AG04449 (cell line): ENCODE measurements at regions not wholly inside any gene's neighbourhood (a gene's known extent, or its start where the extent isn't known, plus 50 kb on each side); places are given as distances from the start of the nearest gene placed in this dataset.

Experiments used
- CTCF ChIA-PET: fragments of 350-600 bp; formaldehyde crosslinking; extraction: SDS; loops from one replicate; lab custom pipeline; 2021; ENCODE audit warnings: antibody characterized with exemption; lab: Yijun Ruan, JAX
- POLR2A ChIA-PET: fragments of 400-600, 350-600 bp; formaldehyde crosslinking; extraction: SDS; loops from one replicate; lab custom pipeline; 2020; ENCODE audit warnings: antibody characterized with exemption, inconsistent platforms; lab: Yijun Ruan, JAX
- DNase-seq: peaks from one replicate; pipeline ENCODE4 v3.0.0-alpha.2; 2010; ENCODE audit warnings: low read depth, low spot score
- H3K4me3 ChIP-seq: 2 replicates; pipeline ENCODE4 v1.5.1; 2011; ENCODE audit warnings: low read depth, mild to moderate bottlenecking, control low read depth, low read length
- CTCF ChIP-seq: IDR thresholded peaks from one replicate; pipeline ENCODE4 v1.5.1; 2011; ENCODE audit warnings: mild to moderate bottlenecking, moderate library complexity, low read length, control low read depth, inconsistent platforms; ENCODE audit not compliant: insufficient read depth; ENCODE audit errors: missing control alignments

GRCh38 chr13:102993348-102993747 lies 72.9 kb downstream of the SLC10A2 start:
- DNase-seq = no peak
- no peak for TF ChIP-seq CTCF
- H3K4me3 ChIP-seq = no peak overlapping the region
- ChIA-PET POLR2A (no interaction called here), CTCF (no interaction called here)

GRCh38 chr13:102984210-102984609 lies 82.0 kb downstream of the SLC10A2 start:
- TF ChIP-seq CTCF = no peak
- no peak overlapping the region for H3K4me3 ChIP-seq
- ChIA-PET POLR2A (no interaction called here), CTCF (no interaction called here)
- no peak for DNase-seq

GRCh38 chr13:102983496-102983895 lies 82.7 kb downstream of the SLC10A2 start:
- no peak for TF ChIP-seq CTCF
- H3K4me3 ChIP-seq = no peak overlapping the region
- POLR2A ChIA-PET = no interaction called here
- DNase-seq = no peak
- CTCF ChIA-PET = no interaction called here

- DNase-seq = no peak
- CTCF ChIA-PET = no interaction called here
- POLR2A ChIA-PET = no interaction called here
- TF ChIP-seq CTCF = no peak
- no peak overlapping the region for H3K4me3 ChIP-seq
Measured at GRCh38 chr13:102980331-102980982, 85.8 kb downstream of the SLC10A2 start.

- POLR2A ChIA-PET = no interaction called here
- TF ChIP-seq CTCF = no peak
- DNase-seq = no peak
- no peak overlapping the region for H3K4me3 ChIP-seq
- CTCF ChIA-PET = interaction anchor here (1.1 kb wide), 1 partner anchor 108 kb away, joined by 3 read pairs; no protein-coding TSS in a partner anchor
Measured at GRCh38 chr13:102978168-102978567, 88.0 kb downstream of the SLC10A2 start.

- no peak for TF ChIP-seq CTCF
- H3K4me3 ChIP-seq = no peak overlapping the region
- DNase-seq = no peak
- ChIA-PET CTCF (no interaction called here), POLR2A (no interaction called here)
Measured at GRCh38 chr13:102977471-102977870, 88.7 kb downstream of the SLC10A2 start.
